HG02938 (cell line): ENCODE measurements at regions not wholly inside any gene's neighbourhood (a gene's known extent, or its start where the extent isn't known, plus 50 kb on each side); places are given as distances from the start of the nearest gene placed in this dataset.

Source experiments
- ATAC-seq: cut with Tn5 transposase; IDR thresholded peaks from one replicate; pipeline ENCODE4 v1.9.1; 2021; ENCODE audit warnings: mild to moderate bottlenecking, moderate library complexity; ENCODE audit not compliant: unreplicated experiment

- ATAC-seq: no peak
Observed at GRCh38 chr5:2280318-2280717, 397.6 kb upstream of the IRX4 start.

- no peak for ATAC-seq
Observed at GRCh38 chr5:2278825-2279456, 396.2 kb upstream of the IRX4 start.

- ATAC-seq: no peak
Observed at GRCh38 chr5:2277886-2278285, 395.2 kb upstream of the IRX4 start.

- ATAC-seq: no peak
Observed at GRCh38 chr5:2276101-2276500, 393.4 kb upstream of the IRX4 start.

- ATAC-seq: no peak
Observed at GRCh38 chr5:2272755-2273154, 390.0 kb upstream of the IRX4 start.

- no peak for ATAC-seq
Observed at GRCh38 chr5:2272039-2272438, 389.3 kb upstream of the IRX4 start.

- no peak for ATAC-seq
Observed at GRCh38 chr5:2271316-2271715, 388.6 kb upstream of the IRX4 start.

- no peak for ATAC-seq
Observed at GRCh38 chr5:2270467-2270866, 387.7 kb upstream of the IRX4 start.

- no peak for ATAC-seq
Observed at GRCh38 chr5:2269656-2270055, 386.9 kb upstream of the IRX4 start.

GRCh38 chr5:2267991-2268390 lies 385.3 kb upstream of the IRX4 start:
- no peak for ATAC-seq

- ATAC-seq: no peak
Observed at GRCh38 chr5:2266641-2267240, 384.0 kb upstream of the IRX4 start.

GRCh38 chr5:2265341-2265740 lies 382.6 kb upstream of the IRX4 start:
- no peak for ATAC-seq

- ATAC-seq: no peak
Observed at GRCh38 chr5:2263763-2264162, 381.0 kb upstream of the IRX4 start.

GRCh38 chr5:2262620-2263019 lies 379.9 kb upstream of the IRX4 start:
- ATAC-seq: no peak

GRCh38 chr5:2261004-2261703 lies 378.4 kb upstream of the IRX4 start:
- no peak for ATAC-seq

- no peak for ATAC-seq
Observed at GRCh38 chr5:2260211-2261003, 377.7 kb upstream of the IRX4 start.

- ATAC-seq: no peak
Observed at GRCh38 chr5:2259494-2260107, 376.9 kb upstream of the IRX4 start.

GRCh38 chr5:2258861-2259260 lies 376.1 kb upstream of the IRX4 start:
- no peak for ATAC-seq

GRCh38 chr5:2257326-2258244 lies 374.9 kb upstream of the IRX4 start:
- no peak for ATAC-seq

GRCh38 chr5:2256691-2257280 lies 374.1 kb upstream of the IRX4 start:
- no peak for ATAC-seq
